HG03558 (cell line): ENCODE measurements at regions not wholly inside any gene's neighbourhood (a gene's known extent, or its start where the extent isn't known, plus 50 kb on each side); places are given as distances from the start of the nearest gene placed in this dataset.
"Not testable (repeated sequence)": the region's sequence is repeated elsewhere in the genome, so short reads cannot be mapped to it uniquely, and the experiment has no call there.

Experiments
- ATAC-seq: cut with Tn5 transposase; IDR thresholded peaks from one replicate; pipeline ENCODE4 v1.9.1; 2021; ENCODE audit warnings: moderate number of reproducible peaks; ENCODE audit not compliant: unreplicated experiment; ENCODE audit errors: extremely low read depth

GRCh38 chr9:83140061-83140460 lies 77.1 kb upstream of the RASEF start:
- no peak for ATAC-seq

GRCh38 chr9:83138422-83139135 lies 75.6 kb upstream of the RASEF start:
- ATAC-seq: no peak

- ATAC-seq: no peak
Observed at GRCh38 chr9:83133316-83133715, 70.4 kb upstream of the RASEF start.

- no peak for ATAC-seq
Observed at GRCh38 chr9:83132768-83133167, 69.8 kb upstream of the RASEF start.

- no peak for ATAC-seq
Observed at GRCh38 chr9:83130541-83130940, 67.6 kb upstream of the RASEF start.

GRCh38 chr9:83125671-83126070 lies 62.7 kb upstream of the RASEF start:
- ATAC-seq: no peak

- no peak for ATAC-seq
Observed at GRCh38 chr9:83119873-83120272, 56.9 kb upstream of the RASEF start.

- ATAC-seq: no peak
Observed at GRCh38 chr9:83116026-83116425, 53.1 kb upstream of the RASEF start.

- not testable (repeated sequence) for ATAC-seq
Observed at GRCh38 chr9:83113445-83113844, 50.5 kb upstream of the RASEF start.
